NCI-H187 treated with DMSO at 0.1 percent for 48 hours (cell line): ENCODE measurements at regions not wholly inside any gene's neighbourhood (a gene's known extent, or its start where the extent isn't known, plus 50 kb on each side); places are given as distances from the start of the nearest gene placed in this dataset.

Experiments used
- DNase-seq: peaks from one replicate; lab custom pipeline; 2025; lab: John Stamatoyannopoulos, UW

GRCh38 chr2:4579977-4580376 lies 876.6 kb downstream of the DCDC2C start:
- DNase-seq, result no peak

- no peak for DNase-seq
These were observed 881.8 kb downstream of the DCDC2C start for GRCh38 chr2:4585057-4585635.

DNA sequence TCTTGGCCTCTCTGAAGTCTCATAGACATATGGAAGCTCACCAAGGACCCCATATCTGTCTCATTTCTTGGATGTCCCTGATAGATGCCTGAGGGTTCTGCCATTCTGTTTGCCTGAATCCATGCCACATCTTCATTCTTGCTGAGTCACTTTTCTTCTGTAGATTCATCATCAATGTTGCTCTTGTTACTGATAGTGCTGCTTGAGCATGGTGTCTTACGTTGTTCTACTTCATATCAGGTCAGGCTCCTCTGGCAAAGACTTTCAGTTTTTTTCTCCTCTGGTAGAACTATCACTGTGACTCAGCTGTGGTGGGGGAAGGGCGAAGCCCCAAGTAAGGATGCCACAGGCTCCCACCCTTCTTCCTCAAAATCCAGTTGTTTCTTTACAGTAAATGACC lies 885.2 kb downstream of the DCDC2C start:
- DNase-seq, result no peak

GRCh38 chr2:4591261-4591660 lies 887.9 kb downstream of the DCDC2C start:
- no peak for DNase-seq

GRCh38 chr2:4597400-4597799 lies 894.0 kb downstream of the DCDC2C start:
- DNase-seq, result no peak

DNA sequence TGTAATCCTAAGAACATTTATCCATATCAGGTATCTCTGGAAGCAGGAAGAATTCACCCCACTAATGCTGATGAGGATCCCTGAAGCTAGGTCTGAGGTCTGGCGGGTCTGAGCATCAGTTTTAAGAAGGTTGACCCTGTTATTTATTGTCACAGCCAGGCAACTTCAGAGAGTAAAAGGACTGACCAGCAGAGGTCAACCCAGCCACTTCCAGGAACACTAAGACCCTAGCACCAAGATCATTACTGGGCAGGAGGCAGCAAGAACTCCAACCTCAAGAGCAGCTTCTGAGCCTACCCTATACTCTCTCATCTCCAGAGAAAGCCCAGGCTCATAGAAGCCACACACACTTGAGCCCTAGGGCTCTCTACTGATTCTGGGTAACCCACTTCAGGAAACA lies 901.4 kb downstream of the DCDC2C start:
- no peak for DNase-seq

- no peak for DNase-seq
These were observed 914.8 kb downstream of the DCDC2C start for GRCh38 chr2:4618141-4618540.

DNA sequence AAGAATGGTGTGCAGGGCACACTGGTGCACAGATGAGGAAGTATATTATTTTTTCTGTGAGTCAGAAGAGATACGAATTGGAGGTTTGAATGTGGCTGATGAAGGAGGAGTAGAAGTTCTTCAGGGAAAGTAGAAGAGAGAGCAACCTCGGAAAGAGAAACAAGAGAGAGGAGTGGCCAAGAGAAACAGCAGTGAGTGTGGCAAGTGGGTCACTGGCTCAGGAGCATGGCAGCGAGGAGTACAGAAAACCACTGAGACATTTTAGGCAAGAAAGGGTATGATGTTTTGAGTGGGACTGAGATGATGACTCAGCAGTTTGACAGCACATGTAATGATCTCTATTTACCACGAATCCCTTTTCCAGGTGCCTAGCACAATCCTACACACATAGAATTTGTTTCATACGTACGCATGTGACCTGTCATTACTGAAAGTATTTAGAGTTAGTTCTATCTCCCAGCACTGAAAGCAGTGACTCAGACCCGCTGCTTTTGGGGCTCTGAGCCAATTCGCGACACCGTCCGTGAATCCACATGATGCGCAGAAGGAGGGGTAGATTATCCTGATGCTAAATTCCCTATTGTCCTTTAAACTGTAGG lies 915.4 kb downstream of the DCDC2C start:
- DNase-seq, result no peak

- peak; percentile 87 for DNase-seq
These were observed 925.7 kb downstream of the DCDC2C start for GRCh38 chr2:4628998-4629501.

GRCh38 chr2:4635289-4635688 lies 931.9 kb downstream of the DCDC2C start:
- DNase-seq, result no peak

DNA sequence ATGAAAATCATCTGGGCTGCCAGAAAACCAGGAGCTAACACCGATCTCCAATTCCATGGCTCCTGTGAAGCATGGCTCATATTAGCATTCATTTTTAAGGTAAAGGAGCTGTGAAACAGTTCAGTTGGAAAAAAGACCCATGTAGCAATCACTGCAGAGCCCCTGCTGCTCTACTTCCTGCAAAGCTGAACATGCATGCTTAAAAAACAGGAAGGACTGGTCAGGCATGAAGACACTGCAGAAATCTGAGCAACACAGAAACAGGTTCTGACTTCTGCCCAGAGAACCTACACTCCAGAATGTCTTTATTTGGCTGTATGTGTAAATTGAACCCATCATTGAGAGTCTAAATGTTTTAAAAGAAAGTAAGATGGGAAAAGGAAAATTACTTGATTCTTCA lies 950.6 kb downstream of the DCDC2C start:
- no peak for DNase-seq

GRCh38 chr2:4656326-4656725 lies 953.0 kb downstream of the DCDC2C start:
- DNase-seq, result no peak

GRCh38 chr2:4662161-4662779 lies 958.9 kb downstream of the DCDC2C start:
- DNase-seq, result no peak

GRCh38 chr2:4668381-4668780 lies 965.0 kb downstream of the DCDC2C start:
- no peak for DNase-seq

DNA sequence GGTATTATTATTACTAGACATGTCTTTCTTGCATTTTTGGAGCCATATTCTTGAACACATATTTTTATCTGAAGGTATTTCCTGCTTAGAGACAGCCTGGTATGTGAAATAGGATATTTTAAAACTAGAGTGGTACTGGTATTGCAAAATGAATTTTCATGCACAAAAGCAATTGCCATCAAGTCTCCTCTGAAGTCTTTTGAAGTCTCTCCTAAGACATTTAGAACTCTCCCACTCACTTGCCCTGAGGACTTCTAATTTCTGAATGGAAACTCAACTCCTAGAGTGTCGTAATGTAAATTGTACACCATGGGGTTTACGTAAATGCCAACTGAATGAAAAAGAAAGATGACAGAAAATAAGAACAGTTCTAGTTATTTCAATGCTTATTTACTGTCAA lies 967.0 kb downstream of the DCDC2C start:
- DNase-seq, result no peak

DNA sequence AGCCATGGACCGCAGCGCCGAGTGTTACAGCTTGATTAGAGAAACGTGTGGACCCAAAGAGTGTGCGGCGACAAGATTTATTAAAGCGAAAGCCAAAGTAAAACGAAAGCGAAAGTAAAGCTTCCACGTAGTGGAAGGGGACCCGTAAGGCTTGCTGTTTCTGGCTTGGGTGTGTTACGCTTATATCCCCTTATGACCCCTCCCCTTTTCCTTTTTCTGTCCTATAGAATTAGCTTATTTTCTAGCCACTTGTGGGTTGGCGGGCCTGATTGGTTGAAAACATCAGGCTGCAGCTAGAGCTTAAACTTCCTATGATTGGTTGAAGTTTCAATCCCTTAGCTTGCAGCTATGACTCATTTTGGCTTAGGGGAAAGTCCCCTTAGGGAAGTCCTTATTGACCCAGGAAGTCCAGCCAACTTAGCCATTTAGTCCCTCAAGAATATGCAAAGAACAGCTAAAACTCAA lies 969.7 kb downstream of the DCDC2C start:
- no peak for DNase-seq

DNA sequence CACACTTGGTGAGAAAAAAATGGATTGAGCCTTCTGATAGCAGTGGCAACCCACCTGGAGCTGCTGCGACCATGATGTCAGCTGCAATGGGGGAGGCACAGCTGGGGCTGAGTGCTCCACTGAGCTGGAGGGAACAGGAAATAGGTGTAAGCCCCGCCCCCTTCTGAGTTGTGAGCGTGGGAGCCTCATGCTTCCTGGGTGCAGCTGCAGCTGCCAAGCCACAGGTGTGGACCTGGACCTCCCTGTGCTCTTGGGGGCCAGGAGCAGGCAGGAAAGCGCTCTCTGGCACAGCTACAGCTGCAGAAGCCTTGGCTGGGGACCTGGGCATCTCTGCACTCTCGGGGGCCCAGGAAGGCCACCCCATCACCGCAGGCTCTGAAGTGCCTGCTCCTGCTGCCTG lies 970.6 kb downstream of the DCDC2C start:
- no peak for DNase-seq

GRCh38 chr2:4675295-4675694 lies 971.9 kb downstream of the DCDC2C start:
- DNase-seq, result no peak

- no peak for DNase-seq
These were observed 975.6 kb downstream of the DCDC2C start for GRCh38 chr2:4678927-4679326.

- DNase-seq, result no peak
These were observed 976.0 kb downstream of the DCDC2C start for GRCh38 chr2:4679391-4679790.

DNA sequence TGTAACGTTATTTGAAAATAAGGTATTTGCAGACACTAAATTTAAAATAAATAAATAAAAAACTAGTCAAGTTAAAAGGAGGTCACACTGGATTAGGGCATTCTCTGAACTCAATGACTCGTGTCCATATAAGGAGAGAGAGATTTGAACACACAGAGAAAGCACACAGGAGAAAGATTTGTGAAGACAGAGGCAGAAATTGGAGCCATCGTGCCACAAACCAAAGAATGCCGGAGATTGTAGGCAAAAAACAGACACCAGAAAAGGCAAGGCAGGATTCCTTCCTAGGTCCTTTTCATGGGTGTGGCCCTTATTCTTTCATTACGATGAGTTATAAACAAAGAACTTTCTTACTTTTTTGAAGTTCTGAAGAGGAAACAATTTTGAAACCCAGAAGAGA lies 981.5 kb downstream of the DCDC2C start:
- no peak for DNase-seq

DNA sequence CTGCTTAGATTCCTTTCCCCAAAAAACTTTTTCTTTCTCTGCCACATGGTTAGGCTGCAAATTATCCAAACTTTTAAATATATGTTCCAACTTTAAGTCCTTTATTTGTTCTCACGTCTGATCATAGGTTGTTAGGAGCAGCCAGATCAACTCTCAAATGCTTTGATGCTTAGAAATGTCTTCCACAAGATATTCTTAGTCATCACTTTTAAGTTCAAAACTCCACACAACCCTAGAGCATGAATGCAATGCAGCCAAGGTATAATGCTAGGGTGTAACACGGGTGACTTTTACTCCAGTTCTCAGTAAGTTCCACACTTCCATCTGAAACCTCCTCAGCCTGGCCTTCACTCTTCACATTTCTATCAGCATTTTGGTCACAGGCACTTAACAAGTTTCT lies 987.5 kb downstream of the DCDC2C start:
- DNase-seq, result no peak

GRCh38 chr2:4693266-4693665 lies 989.9 kb downstream of the DCDC2C start:
- no peak for DNase-seq
